Mammary epithelial cell (primary cell): ENCODE measurements at regions not wholly inside any gene's neighbourhood (a gene's known extent, or its start where the extent isn't known, plus 50 kb on each side); places are given as distances from the start of the nearest gene placed in this dataset.
"Not testable (repeated sequence)": the region's sequence is repeated elsewhere in the genome, so short reads cannot be mapped to it uniquely, and the experiment has no call there.

Experiments
- EZH2 ChIP-seq: IDR thresholded peaks from 2 replicates; pipeline ENCODE4 v1.6.1; 2012; ENCODE audit warnings: low read length, inconsistent platforms, borderline replicate concordance
- TF ChIP-seq, protein P1 (sequence below), 2 donors: IDR thresholded peaks in 1 of 2; conservative IDR thresholded peaks in 1 of 2; 2 replicates each; pipeline ENCODE4 v1.5.1; 2011 to 2012; ENCODE audit warnings: inconsistent platforms in 2 of 2, low read length in 2 of 2, mild to moderate bottlenecking in 2 of 2, control low read depth in 1 of 2, low read depth in 1 of 2; ENCODE audit not compliant: insufficient read depth in 1 of 2; ENCODE audit errors: extremely low read depth in 1 of 2

GRCh38 chr5:119987077-119987476 lies 357.7 kb downstream of the FAM170A start:
- TF ChIP-seq, protein P1, sequence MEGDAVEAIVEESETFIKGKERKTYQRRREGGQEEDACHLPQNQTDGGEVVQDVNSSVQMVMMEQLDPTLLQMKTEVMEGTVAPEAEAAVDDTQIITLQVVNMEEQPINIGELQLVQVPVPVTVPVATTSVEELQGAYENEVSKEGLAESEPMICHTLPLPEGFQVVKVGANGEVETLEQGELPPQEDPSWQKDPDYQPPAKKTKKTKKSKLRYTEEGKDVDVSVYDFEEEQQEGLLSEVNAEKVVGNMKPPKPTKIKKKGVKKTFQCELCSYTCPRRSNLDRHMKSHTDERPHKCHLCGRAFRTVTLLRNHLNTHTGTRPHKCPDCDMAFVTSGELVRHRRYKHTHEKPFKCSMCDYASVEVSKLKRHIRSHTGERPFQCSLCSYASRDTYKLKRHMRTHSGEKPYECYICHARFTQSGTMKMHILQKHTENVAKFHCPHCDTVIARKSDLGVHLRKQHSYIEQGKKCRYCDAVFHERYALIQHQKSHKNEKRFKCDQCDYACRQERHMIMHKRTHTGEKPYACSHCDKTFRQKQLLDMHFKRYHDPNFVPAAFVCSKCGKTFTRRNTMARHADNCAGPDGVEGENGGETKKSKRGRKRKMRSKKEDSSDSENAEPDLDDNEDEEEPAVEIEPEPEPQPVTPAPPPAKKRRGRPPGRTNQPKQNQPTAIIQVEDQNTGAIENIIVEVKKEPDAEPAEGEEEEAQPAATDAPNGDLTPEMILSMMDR (conservative IDR thresholded peaks at IDR 0.05 in 1 of 2, IDR thresholded peaks at IDR 0.05 in 1 of 2; ENCODE audit: extremely low read depth in 1 of 2, insufficient read depth in 1 of 2, low read depth in 1 of 2, low read length in 2 of 2), result not testable (repeated sequence)
- TF ChIP-seq EZH2, result not testable (repeated sequence)
